ENCODE measurements at regions not wholly inside any gene's neighbourhood (a gene's known extent, or its start where the extent isn't known, plus 50 kb on each side); places are given as distances from the start of the nearest gene placed in this dataset.
"Not testable (repeated sequence)": the region's sequence is repeated elsewhere in the genome, so short reads cannot be mapped to it uniquely, and the experiment has no call there.

DNA sequence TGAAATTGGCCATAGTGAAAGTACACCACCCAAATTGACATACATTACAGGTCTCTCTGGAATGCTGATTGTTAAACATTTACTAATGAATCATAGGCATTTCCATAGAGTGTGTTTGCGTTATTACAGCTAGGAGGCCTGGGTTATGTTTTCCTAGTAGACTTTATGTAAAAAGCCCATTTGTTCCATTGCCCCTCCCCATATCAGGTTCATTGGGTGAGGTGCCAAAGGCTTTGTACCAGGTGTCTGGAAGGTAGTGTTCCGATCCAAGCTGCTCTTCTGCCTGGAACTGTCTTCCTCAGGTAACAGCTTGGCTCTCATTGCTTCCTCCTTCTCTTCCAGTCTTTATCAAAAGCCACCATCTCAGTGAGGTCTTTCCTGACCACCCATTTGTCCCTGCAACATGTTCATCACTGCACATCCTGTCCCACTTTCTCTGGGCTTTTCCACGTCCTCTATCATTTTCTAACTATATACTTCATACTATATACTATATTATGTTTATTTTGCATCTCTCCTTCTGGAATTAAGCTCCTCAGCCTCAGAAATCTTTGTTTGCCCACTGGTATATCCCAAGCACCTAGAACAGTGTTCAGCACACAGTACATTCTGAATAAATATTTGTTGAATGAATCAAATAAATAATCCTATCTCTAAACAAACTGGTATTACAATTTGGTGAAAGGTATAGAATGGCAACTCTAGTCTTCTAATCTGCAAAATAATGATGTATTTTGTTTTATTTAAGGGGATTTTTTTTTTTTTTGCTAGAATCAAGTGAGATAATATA is 252.3 kb downstream of the KTN1 start:
- TF ChIP-seq, protein P1, sequence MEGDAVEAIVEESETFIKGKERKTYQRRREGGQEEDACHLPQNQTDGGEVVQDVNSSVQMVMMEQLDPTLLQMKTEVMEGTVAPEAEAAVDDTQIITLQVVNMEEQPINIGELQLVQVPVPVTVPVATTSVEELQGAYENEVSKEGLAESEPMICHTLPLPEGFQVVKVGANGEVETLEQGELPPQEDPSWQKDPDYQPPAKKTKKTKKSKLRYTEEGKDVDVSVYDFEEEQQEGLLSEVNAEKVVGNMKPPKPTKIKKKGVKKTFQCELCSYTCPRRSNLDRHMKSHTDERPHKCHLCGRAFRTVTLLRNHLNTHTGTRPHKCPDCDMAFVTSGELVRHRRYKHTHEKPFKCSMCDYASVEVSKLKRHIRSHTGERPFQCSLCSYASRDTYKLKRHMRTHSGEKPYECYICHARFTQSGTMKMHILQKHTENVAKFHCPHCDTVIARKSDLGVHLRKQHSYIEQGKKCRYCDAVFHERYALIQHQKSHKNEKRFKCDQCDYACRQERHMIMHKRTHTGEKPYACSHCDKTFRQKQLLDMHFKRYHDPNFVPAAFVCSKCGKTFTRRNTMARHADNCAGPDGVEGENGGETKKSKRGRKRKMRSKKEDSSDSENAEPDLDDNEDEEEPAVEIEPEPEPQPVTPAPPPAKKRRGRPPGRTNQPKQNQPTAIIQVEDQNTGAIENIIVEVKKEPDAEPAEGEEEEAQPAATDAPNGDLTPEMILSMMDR (IDR thresholded peaks at IDR 0.05; ENCODE audit: low read depth, low read length, missing control alignments) = no peak
- H3K4me3 ChIP-seq (replicated peaks; ENCODE audit: low read depth, low read length) = no peak overlapping the region
- no peak for DNase-seq (ENCODE audit: extremely low read depth, low read depth)

DNA sequence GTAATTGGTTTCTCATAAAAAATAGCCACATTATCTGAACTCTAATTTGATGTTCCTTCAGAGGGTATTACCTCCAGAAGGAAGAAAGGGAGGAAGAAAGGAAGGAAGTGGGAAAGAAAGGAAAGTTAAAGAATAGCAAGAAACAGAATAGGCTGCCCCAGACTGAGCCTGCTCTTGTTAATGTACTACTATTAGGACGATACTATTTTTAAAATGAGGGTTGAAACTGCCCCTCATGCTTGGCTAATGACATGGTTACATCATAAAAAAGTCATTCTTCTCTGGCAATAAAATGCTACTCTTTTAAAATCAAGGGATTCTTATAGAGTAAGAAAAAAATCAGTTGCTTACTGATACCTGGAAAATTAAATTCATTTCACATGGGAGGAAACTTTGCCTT is 253.0 kb downstream of the KTN1 start:
- TF ChIP-seq, protein P1 (IDR thresholded peaks at IDR 0.05; ENCODE audit: low read depth, low read length, missing control alignments) = no peak
- H3K4me3 ChIP-seq (replicated peaks; ENCODE audit: low read depth, low read length) = no peak overlapping the region
- DNase-seq (ENCODE audit: extremely low read depth, low read depth) = no peak

DNA sequence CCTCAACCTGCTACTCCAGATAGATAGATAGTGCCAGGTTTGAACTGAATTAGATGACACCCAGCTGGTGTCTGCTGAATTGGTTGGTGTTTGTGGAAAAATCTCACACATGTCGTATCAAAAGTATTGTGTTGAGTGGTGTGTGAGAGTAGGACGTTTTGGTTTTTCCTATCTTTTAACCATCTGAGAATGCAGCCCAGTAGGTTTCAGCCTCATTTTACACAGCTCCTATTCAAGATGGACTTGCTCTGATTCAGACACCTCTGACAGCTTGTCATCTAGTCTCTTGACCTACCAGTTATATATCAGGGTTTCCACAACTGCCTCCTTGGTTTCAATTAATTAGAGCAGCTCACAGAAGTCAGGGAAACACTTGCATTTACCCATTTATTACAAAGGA is 254.4 kb downstream of the KTN1 start:
- no peak for DNase-seq (ENCODE audit: extremely low read depth, low read depth)
- H3K4me3 ChIP-seq (replicated peaks; ENCODE audit: low read depth, low read length) = no peak overlapping the region
- TF ChIP-seq, protein P1 (IDR thresholded peaks at IDR 0.05; ENCODE audit: low read depth, low read length, missing control alignments) = no peak

DNA sequence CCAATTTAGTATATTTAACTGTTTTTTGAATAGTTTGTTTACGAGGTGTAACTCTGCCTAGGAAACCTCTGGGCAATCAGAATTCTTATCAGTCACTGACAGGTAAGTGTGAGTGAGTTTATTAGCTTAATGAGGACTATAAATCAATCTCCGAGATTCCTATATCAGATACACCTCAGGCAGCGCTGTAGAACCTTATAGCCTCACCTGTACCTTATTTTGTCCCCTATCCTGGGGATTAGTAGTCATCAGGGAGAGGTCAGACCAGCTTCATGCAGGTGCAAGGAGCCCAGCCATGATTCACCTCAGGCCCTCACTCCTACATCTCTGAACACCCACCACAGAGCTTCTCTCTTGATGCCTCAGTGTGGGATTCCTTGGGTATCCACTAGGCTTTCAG is 256.0 kb downstream of the KTN1 start:
- H3K4me3 ChIP-seq (replicated peaks; ENCODE audit: low read depth, low read length) = no peak overlapping the region
- TF ChIP-seq, protein P1 (IDR thresholded peaks at IDR 0.05; ENCODE audit: low read depth, low read length, missing control alignments) = no peak
- DNase-seq (ENCODE audit: extremely low read depth, low read depth) = no peak

DNA sequence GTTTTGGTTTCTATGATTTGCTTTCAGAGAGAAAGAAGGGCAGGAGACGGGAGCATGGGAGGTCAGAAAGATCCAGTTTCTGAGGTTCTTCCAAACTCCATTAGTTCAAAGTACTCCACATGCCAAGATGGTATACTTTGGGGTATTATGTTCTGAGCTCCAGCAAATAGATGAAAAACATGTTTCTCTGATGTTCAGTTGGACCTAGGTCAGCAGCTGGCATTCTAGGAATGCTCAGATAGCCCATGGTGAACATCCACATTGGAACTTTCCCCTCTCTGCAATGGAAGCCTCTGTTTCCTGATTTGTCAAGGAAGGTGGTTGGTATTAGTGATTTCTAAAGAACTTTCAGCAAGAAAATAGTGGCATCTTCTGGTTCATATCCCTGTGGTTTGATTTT is 257.5 kb downstream of the KTN1 start:
- TF ChIP-seq, protein P1 (IDR thresholded peaks at IDR 0.05; ENCODE audit: low read depth, low read length, missing control alignments) = no peak
- DNase-seq (ENCODE audit: extremely low read depth, low read depth) = no peak
- H3K4me3 ChIP-seq (replicated peaks; ENCODE audit: low read depth, low read length) = no peak overlapping the region

DNA sequence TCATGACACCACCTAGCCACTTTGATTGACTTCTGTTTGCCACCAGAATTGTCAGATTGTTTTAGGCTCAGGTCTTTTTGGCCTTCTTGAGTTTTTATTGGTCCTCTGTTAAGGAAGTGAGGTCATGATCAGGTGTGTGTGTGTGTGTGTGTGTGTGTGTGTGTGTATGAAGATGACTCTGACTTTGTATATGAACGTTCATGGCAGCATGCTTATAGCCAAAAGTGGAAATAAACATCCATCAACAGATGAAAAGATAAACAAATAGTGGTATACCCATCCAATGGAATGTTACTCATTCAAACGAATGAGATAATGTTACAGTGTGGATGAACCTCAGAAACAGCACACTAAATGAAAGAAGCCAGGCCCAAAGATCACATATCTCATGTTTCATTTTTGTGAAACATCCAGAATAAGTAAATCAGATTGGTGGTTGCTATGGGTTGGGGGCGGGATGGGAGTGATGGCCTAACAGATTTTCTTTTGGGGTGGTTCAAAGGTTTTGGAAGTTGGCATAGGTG is 258.6 kb downstream of the KTN1 start:
- TF ChIP-seq, protein P1 (IDR thresholded peaks at IDR 0.05; ENCODE audit: low read depth, low read length, missing control alignments) = no peak
- no peak overlapping the region for H3K4me3 ChIP-seq (replicated peaks; ENCODE audit: low read depth, low read length)
- no peak for DNase-seq (ENCODE audit: extremely low read depth, low read depth)

DNA sequence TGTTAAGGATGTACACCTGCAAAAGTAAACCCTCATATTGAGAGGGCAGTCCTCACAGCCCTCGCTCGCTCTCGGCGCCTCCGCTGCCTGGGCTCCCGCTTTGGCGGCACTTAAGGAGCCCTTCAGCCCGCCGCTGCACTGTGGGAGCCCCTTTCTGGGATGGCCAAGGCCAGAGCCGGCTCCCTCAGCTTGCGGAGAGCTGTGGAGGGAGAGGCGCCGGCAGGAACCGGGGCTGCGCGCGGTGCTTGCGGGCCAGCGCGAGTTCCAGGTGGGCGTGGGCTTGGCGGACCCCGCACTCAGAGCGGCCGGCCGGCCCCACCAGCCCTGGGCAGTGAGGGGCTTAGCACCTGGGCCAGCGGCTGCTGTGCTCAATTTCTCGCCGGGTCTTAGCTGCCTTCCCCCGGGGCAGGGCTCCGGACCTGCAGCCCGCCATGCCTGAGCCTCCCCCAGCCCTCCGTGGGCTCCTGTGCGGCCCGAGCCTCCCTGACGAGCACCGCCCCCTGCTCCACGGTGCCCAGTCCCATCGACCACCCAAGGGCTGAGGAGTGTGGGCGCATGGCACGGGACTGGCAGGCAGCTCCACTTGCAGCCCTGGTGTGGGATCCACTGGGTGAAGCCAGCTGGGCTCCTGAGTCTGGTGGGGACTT is 259.4 kb downstream of the KTN1 start:
- not testable (repeated sequence) for H3K4me3 ChIP-seq (replicated peaks; ENCODE audit: low read depth, low read length); DNase-seq (ENCODE audit: extremely low read depth, low read depth)

Measured in HFF-Myc (cell line).